Neural cell (in vitro differentiated cells): ENCODE measurements at regions not wholly inside any gene's neighbourhood (a gene's known extent, or its start where the extent isn't known, plus 50 kb on each side); places are given as distances from the start of the nearest gene placed in this dataset.

ENCODE experiments used
- H2AFZ ChIP-seq: fragments of 200-600, 300-800 bp; sonication (generic), shearing (Covaris generic); 2 replicates; pipeline ENCODE4 v1.6.0; 2014; ENCODE audit warnings: low read depth, mild to moderate bottlenecking, antibody characterized with exemption, low read length, moderate library complexity
- H3F3A ChIP-seq: fragments of 200-600 bp; shearing (Covaris generic); 2 replicates; pipeline ENCODE4 v1.6.1; 2016; ENCODE audit warnings: mild to moderate bottlenecking, moderate library complexity, mixed read lengths, antibody characterized with exemption, low read length; ENCODE audit not compliant: insufficient read depth, poor library complexity, severe bottlenecking
- H3K27ac ChIP-seq: fragments of 200-600, 300-800 bp; sonication (generic), shearing (Covaris generic); 2 replicates; pipeline ENCODE4 v1.5.1; 2014; ENCODE audit warnings: mild to moderate bottlenecking, low read length, moderate library complexity
- H3K27me3 ChIP-seq: fragments of 300-800, 200-600 bp; sonication (generic), shearing (Covaris generic); 2 replicates; pipeline ENCODE4 v1.6.0; 2014; ENCODE audit warnings: mild to moderate bottlenecking, low read depth, low read length, moderate library complexity; ENCODE audit not compliant: insufficient read depth
- H3K36me3 ChIP-seq: fragments of 300-800, 200-600 bp; sonication (generic), shearing (Covaris generic); 2 replicates; pipeline ENCODE4 v1.5.1; 2014; ENCODE audit warnings: mild to moderate bottlenecking, antibody characterized with exemption, low read length, moderate library complexity; ENCODE audit not compliant: insufficient read depth
- H3K4me2 ChIP-seq: fragments of 300-800, 200-600 bp; sonication (generic), shearing (Covaris generic); 2 replicates; pipeline ENCODE4 v1.6.0; 2014; ENCODE audit warnings: mild to moderate bottlenecking, low read length
- H3K4me3 ChIP-seq: fragments of 300-800, 200-600 bp; sonication (generic), shearing (Covaris generic); 2 replicates; pipeline ENCODE4 v1.5.1; 2014; ENCODE audit warnings: mild to moderate bottlenecking, low read length, moderate library complexity
- H3K79me2 ChIP-seq: fragments of 200-600 bp; shearing (Covaris generic); replicated peaks from 2 replicates; pipeline ENCODE4 v1.6.0; 2014; ENCODE audit warnings: mild to moderate bottlenecking, low read length, moderate library complexity; ENCODE audit not compliant: insufficient read depth
- H3K9ac ChIP-seq: fragments of 300-800, 200-600 bp; sonication (generic), shearing (Covaris generic); 2 replicates; pipeline ENCODE4 v1.6.1; 2016; ENCODE audit warnings: mild to moderate bottlenecking, low read length, mixed read lengths
- H3K9me2 ChIP-seq: fragments of 200-600 bp; shearing (Covaris generic); 2 replicates; pipeline ENCODE4 v1.6.1; 2016; ENCODE audit warnings: mild to moderate bottlenecking, low read length, mixed read lengths; ENCODE audit not compliant: insufficient read depth
- H3K9me3 ChIP-seq: fragments of 200-600, 300-800 bp; sonication (generic), shearing (Covaris generic); 2 replicates; pipeline ENCODE4 v1.6.1; 2016; ENCODE audit warnings: mild to moderate bottlenecking, mixed run types, low read length, moderate library complexity, mixed read lengths
- H4K20me1 ChIP-seq: fragments of 200-600 bp; shearing (Covaris generic); 2 replicates; pipeline ENCODE4 v1.6.1; 2016; ENCODE audit warnings: mild to moderate bottlenecking, mixed run types; ENCODE audit not compliant: insufficient read depth
- EP300 ChIP-seq: fragments of 450-650 bp; conservative IDR thresholded peaks from 2 replicates; pipeline ENCODE4 v1.6.1; 2014; ENCODE audit warnings: antibody characterized with exemption, mild to moderate bottlenecking, moderate library complexity; ENCODE audit not compliant: poor library complexity, severe bottlenecking
- EZH2 ChIP-seq: fragments of 200-600, 300-800 bp; shearing (Covaris generic), sonication (generic); IDR thresholded peaks from 2 replicates; pipeline ENCODE4 v1.6.1; 2014; ENCODE audit warnings: antibody characterized with exemption, low read length, borderline replicate concordance, mild to moderate bottlenecking; ENCODE audit not compliant: insufficient read depth, poor library complexity, severe bottlenecking
- MXI1 ChIP-seq: fragments of 450-650 bp; conservative IDR thresholded peaks from 2 replicates; pipeline ENCODE4 v1.6.1; 2014; ENCODE audit warnings: antibody characterized with exemption, mild to moderate bottlenecking; ENCODE audit not compliant: poor library complexity, severe bottlenecking
- POLR2AphosphoS5 ChIP-seq: IDR thresholded peaks from 2 replicates; pipeline ENCODE4 v1.6.1; 2012
- RAD21 ChIP-seq: fragments of 450-650 bp; conservative IDR thresholded peaks from 2 replicates; pipeline ENCODE4 v1.6.1; 2014; ENCODE audit warnings: antibody characterized with exemption, mild to moderate bottlenecking, moderate library complexity
- SMC3 ChIP-seq: fragments of 450-650 bp; conservative IDR thresholded peaks from 2 replicates; pipeline ENCODE4 v1.6.1; 2014; ENCODE audit warnings: antibody characterized with exemption, mild to moderate bottlenecking, moderate library complexity; ENCODE audit not compliant: poor library complexity
- TAF1 ChIP-seq: IDR thresholded peaks from 2 replicates; pipeline ENCODE4 v1.6.1; 2012; ENCODE audit warnings: low read depth
- TF ChIP-seq, protein P1 (sequence below): IDR thresholded peaks from 2 replicates; pipeline ENCODE4 v1.6.1; 2012; ENCODE audit warnings: borderline replicate concordance

DNA sequence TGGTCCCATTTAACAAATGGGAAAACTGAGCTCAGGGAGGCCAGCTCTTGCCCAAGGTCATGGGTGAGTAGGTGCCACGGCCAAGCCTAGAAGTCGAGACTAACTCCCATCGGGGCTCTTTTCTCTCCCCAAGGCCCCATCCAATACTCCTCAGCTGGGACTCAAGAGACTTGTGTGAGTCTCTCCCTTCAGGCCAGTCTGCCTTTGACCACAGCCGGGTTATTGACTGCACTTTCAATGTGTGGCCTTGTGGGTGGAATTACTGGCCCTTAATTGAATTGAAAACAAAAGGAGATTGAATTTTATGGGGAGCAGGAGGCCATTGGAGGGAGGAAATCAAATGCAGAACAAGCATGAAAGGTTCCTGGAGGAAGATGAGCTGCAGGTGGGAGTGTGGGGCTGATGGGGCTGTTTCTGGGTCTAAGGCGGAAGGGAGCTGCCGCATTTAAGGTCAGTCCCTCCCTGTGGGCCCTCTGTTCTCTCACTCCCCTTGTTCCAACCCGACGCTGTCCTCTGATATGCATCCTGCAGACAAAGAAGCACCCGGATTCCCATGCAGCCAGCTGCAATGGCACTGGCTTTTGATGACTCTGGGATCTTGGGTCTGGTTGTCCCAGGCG, 552.8 kb downstream of the MIAT start:
- H3K79me2 ChIP-seq = no peaks in the 10 kb centered on the region
- no peak overlapping the region for H3K4me2 ChIP-seq
- no peaks in the 10 kb centered on the region for H4K20me1 ChIP-seq
- H3K9me3 ChIP-seq = no peaks in the 10 kb centered on the region
- TF ChIP-seq TAF1 (no peak), RAD21 (no peak)
- no peak overlapping the region for H3K4me3 ChIP-seq
- no peaks in the 10 kb centered on the region for H3K36me3 ChIP-seq
- no peak overlapping the region for H3K27ac ChIP-seq
- H3K9me2 ChIP-seq = no peaks in the 10 kb centered on the region
- no peaks in the 10 kb centered on the region for H3F3A ChIP-seq
- H3K27me3 ChIP-seq = no peaks in the 10 kb centered on the region
- no peak overlapping the region for H3K9ac ChIP-seq
- no peak overlapping the region for H2AFZ ChIP-seq

DNA sequence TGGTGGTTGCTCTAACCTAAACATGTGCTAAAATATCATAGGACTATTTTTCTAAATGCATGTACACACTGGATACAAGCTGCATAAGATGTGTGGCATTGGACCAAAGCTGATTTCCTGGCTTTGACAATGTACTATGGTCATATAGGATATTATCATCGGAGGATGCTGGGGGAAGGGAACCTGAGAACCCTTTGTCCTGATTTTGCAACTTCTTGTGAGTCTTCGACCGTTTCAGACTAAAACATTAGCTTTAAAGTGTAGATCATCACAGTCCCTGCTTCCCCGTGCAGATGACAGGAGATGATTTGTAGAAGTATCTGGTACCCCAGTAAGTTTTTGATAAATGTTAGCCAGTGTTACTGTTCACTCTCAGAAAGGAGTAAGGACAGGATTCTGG, 554.7 kb downstream of the MIAT start:
- no peaks in the 10 kb centered on the region for H3K9me3 ChIP-seq
- H3K4me2 ChIP-seq = no peak overlapping the region
- no peaks in the 10 kb centered on the region for H3K27me3 ChIP-seq
- H3K79me2 ChIP-seq = no peaks in the 10 kb centered on the region
- no peaks in the 10 kb centered on the region for H3K36me3 ChIP-seq
- no peaks in the 10 kb centered on the region for H3F3A ChIP-seq
- no peak for TF ChIP-seq EZH2
- no peak for TF ChIP-seq RAD21
- TF ChIP-seq MXI1 = no peak
- no peak for TF ChIP-seq EP300
- TF ChIP-seq, protein P1, sequence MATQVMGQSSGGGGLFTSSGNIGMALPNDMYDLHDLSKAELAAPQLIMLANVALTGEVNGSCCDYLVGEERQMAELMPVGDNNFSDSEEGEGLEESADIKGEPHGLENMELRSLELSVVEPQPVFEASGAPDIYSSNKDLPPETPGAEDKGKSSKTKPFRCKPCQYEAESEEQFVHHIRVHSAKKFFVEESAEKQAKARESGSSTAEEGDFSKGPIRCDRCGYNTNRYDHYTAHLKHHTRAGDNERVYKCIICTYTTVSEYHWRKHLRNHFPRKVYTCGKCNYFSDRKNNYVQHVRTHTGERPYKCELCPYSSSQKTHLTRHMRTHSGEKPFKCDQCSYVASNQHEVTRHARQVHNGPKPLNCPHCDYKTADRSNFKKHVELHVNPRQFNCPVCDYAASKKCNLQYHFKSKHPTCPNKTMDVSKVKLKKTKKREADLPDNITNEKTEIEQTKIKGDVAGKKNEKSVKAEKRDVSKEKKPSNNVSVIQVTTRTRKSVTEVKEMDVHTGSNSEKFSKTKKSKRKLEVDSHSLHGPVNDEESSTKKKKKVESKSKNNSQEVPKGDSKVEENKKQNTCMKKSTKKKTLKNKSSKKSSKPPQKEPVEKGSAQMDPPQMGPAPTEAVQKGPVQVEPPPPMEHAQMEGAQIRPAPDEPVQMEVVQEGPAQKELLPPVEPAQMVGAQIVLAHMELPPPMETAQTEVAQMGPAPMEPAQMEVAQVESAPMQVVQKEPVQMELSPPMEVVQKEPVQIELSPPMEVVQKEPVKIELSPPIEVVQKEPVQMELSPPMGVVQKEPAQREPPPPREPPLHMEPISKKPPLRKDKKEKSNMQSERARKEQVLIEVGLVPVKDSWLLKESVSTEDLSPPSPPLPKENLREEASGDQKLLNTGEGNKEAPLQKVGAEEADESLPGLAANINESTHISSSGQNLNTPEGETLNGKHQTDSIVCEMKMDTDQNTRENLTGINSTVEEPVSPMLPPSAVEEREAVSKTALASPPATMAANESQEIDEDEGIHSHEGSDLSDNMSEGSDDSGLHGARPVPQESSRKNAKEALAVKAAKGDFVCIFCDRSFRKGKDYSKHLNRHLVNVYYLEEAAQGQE = no peak
- no peak for TF ChIP-seq POLR2AphosphoS5
- H3K4me3 ChIP-seq = no peak overlapping the region
- H3K27ac ChIP-seq = peak overlapping the region; percentile 2
- no peaks in the 10 kb centered on the region for H4K20me1 ChIP-seq
- no peak overlapping the region for H2AFZ ChIP-seq
- no peak overlapping the region for H3K9ac ChIP-seq
- no peaks in the 10 kb centered on the region for H3K9me2 ChIP-seq

DNA sequence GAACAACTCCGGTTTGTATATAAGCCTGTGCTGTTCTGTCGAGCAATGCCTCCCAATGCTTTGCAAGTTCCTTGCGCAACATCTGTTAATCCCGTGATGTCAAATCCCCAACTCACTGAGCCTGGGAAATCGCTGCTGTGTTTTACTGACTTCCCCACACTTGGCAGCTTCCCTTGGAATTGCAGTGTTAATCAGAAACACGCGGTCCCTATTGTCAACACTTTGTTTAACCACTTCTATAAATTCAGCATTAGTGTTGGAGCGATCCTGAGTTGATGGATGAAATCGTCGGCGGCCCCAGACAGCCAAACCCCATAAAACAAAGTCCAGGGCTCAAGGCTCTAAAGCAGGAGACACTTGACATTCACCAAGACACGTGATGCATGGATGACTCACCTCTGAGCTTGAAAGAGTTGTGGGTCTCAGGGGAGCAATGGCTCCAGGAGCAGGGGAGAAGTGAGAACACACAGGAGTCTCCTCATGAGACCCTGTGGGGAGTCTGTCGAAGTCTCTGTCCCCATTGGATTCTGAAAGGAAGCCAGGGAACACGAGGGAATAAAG, 555.3 kb downstream of the MIAT start:
- TF ChIP-seq SMC3 (no peak), POLR2AphosphoS5 (peak; percentile 40), RAD21 (no peak)
- TF ChIP-seq, protein P1 = peak; percentile 87
- H2AFZ ChIP-seq = no peak overlapping the region
- no peaks in the 10 kb centered on the region for H3K79me2 ChIP-seq
- no peaks in the 10 kb centered on the region for H3K9me2 ChIP-seq
- H3K9me3 ChIP-seq = no peaks in the 10 kb centered on the region
- H3K4me3 ChIP-seq = no peak overlapping the region
- H3K36me3 ChIP-seq = no peaks in the 10 kb centered on the region
- no peaks in the 10 kb centered on the region for H4K20me1 ChIP-seq
- H3K27me3 ChIP-seq = no peaks in the 10 kb centered on the region
- H3K27ac ChIP-seq = peak overlapping the region; percentile 2
- H3K9ac ChIP-seq = no peak overlapping the region
- no peaks in the 10 kb centered on the region for H3F3A ChIP-seq
- no peak overlapping the region for H3K4me2 ChIP-seq
